ENCODE measurements at regions not wholly inside any gene's neighbourhood (a gene's known extent, or its start where the extent isn't known, plus 50 kb on each side); places are given as distances from the start of the nearest gene placed in this dataset.

DNA sequence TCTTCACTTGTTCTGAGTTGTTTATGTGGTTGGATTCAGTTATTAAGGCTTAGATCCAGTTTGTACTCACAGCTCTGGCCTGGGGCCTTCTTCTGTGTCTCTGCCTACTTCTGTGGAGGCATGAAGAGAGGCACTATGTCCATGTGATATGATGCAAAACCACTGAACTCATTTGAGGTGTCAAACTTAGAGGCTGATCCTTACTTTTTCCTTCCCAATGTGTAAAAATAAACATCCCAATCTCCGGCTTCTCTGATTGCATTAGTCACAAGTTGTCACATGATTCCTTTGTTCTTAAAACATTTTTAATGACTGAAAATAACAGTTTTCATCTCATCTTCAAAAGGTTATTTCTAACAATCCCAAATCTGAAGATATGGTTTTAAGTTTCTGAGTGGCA is 276.0 kb upstream of the RGMB start:
- no peak for DNase-seq (ENCODE audit: extremely low read depth, low read depth)
- TF ChIP-seq, protein P1, sequence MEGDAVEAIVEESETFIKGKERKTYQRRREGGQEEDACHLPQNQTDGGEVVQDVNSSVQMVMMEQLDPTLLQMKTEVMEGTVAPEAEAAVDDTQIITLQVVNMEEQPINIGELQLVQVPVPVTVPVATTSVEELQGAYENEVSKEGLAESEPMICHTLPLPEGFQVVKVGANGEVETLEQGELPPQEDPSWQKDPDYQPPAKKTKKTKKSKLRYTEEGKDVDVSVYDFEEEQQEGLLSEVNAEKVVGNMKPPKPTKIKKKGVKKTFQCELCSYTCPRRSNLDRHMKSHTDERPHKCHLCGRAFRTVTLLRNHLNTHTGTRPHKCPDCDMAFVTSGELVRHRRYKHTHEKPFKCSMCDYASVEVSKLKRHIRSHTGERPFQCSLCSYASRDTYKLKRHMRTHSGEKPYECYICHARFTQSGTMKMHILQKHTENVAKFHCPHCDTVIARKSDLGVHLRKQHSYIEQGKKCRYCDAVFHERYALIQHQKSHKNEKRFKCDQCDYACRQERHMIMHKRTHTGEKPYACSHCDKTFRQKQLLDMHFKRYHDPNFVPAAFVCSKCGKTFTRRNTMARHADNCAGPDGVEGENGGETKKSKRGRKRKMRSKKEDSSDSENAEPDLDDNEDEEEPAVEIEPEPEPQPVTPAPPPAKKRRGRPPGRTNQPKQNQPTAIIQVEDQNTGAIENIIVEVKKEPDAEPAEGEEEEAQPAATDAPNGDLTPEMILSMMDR (IDR thresholded peaks at IDR 0.05; ENCODE audit: low read depth, low read length), result no peak

- TF ChIP-seq, protein P1 (IDR thresholded peaks at IDR 0.05; ENCODE audit: low read depth, low read length), result no peak
- no peak for DNase-seq (ENCODE audit: extremely low read depth, low read depth)
These were observed 275.4 kb upstream of the RGMB start for GRCh38 chr5:98498028-98498427.

DNA sequence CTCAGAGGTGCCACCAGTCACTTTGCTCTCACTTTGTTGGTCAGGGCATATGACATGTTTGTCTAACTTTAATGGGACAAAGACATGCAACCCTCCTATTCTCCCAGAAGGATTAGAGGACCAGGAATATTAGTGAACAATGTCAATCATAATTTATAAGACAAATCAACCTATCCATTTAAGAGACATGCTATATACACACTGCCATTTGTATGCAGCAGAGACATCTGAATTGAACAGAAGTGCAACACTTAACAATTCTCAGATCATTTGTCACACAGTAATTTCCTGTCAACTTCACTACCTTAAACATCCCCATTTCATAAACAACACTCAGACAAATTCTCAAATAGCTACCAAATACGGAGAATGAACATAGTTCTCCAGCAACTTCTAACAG is 273.6 kb upstream of the RGMB start:
- no peak for DNase-seq (ENCODE audit: extremely low read depth, low read depth)
- TF ChIP-seq, protein P1 (IDR thresholded peaks at IDR 0.05; ENCODE audit: low read depth, low read length), result no peak

GRCh38 chr5:98500811-98501210 is 272.7 kb upstream of the RGMB start:
- TF ChIP-seq, protein P1 (IDR thresholded peaks at IDR 0.05; ENCODE audit: low read depth, low read length), result no peak

DNA sequence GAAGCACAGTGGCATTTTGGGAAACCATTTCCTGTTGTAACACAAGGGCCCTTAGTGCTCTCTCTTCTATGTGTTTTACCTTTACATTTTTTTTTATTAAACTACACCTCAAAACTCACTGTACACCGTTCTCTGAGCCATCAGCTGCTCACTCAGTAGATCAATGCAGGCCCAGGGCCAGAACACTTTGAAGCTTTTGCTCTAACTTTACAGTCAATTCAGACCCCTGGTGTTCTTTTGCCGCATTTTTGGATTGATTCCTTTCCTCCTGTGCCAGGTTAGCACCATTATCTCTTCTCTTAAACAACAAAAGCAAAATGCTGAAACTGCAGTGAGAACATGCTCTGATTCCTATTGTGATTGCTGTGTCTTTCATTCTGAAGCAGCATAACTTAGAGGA is 269.8 kb upstream of the RGMB start:
- TF ChIP-seq, protein P1 (IDR thresholded peaks at IDR 0.05; ENCODE audit: low read depth, low read length), result no peak
- DNase-seq (ENCODE audit: extremely low read depth, low read depth), result no peak

More at GRCh38 chr5:98500811-98501210, 272.7 kb upstream of the RGMB start:
- no peak for DNase-seq (ENCODE audit: extremely low read depth, low read depth)

DNA sequence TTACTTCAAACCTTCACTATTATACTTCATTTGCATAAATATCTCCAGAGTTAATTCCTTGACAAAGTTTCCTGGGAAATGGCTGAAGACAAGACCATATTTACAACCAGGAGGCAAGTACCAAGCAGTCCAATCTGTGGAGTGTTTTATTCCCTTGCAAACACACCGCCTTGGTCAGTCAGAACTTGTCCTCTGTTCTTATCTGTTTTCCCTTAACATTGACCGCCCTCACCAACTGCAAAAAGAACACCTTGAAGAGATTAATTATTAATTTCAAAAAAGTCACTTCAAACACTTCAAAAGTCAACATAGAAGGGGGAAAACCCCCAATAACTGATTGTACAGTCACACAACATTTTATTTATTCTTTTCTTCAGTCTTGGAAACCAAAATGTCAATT is 269.0 kb upstream of the RGMB start:
- TF ChIP-seq, protein P1 (IDR thresholded peaks at IDR 0.05; ENCODE audit: low read depth, low read length), result no peak

GRCh38 chr5:98510143-98510985 is 263.1 kb upstream of the RGMB start:
- TF ChIP-seq, protein P1 (IDR thresholded peaks at IDR 0.05; ENCODE audit: low read depth, low read length), result no peak
- DNase-seq (ENCODE audit: extremely low read depth, low read depth), result no peak

More for the DNA sequence above, 269.0 kb upstream of the RGMB start:
- no peak for DNase-seq (ENCODE audit: extremely low read depth, low read depth)

Data from AG09319 (cell line).